HepG2 (cell line): ENCODE measurements at regions not wholly inside any gene's neighbourhood (a gene's known extent, or its start where the extent isn't known, plus 50 kb on each side); places are given as distances from the start of the nearest gene placed in this dataset.

Experiments
- ARNT ChIP-seq: fragments of 450-650 bp; IDR thresholded peaks from 2 replicates; pipeline ENCODE4 v1.6.1; 2017
- BRCA1 ChIP-seq: sonication (generic); formaldehyde crosslinking; IDR thresholded peaks from 2 replicates; pipeline ENCODE4 v1.4.0; 2020; ENCODE audit warnings: missing genetic modification reagents
- DNMT3B ChIP-seq: conservative IDR thresholded peaks from 2 replicates; pipeline ENCODE4 v1.6.1; 2016; ENCODE audit warnings: missing biosample characterization, control low read depth
- ELF3 ChIP-seq: IDR thresholded peaks from 2 replicates; pipeline ENCODE4 v1.6.1; 2016; ENCODE audit warnings: missing genetic modification reagents, missing compliant biosample characterization
- FOSL2 ChIP-seq: sonication (generic); formaldehyde crosslinking; IDR thresholded peaks from 2 replicates; pipeline ENCODE4 v1.4.0; 2020; ENCODE audit warnings: missing genetic modification reagents
- FOXK1 ChIP-seq: sonication (generic); formaldehyde crosslinking; IDR thresholded peaks from 2 replicates; pipeline ENCODE4 v1.4.0; 2020; ENCODE audit warnings: low read depth, missing genetic modification reagents, borderline replicate concordance
- FOXM1 ChIP-seq: sonication (generic); formaldehyde crosslinking; IDR thresholded peaks from 2 replicates; pipeline ENCODE4 v1.5.0; 2020; ENCODE audit warnings: missing genetic modification reagents
- HDAC2 ChIP-seq: sonication (generic); formaldehyde crosslinking; IDR thresholded peaks from 2 replicates; pipeline ENCODE4 v1.4.0; 2020; ENCODE audit warnings: missing genetic modification reagents
- HOXD1 ChIP-seq: sonication (generic); formaldehyde crosslinking; IDR thresholded peaks from 2 replicates; pipeline ENCODE4 v1.5.0; 2020; ENCODE audit warnings: missing genetic modification reagents
- KLF6 ChIP-seq: IDR thresholded peaks from 2 replicates; pipeline ENCODE4 v1.8.0; 2016; ENCODE audit warnings: missing biosample characterization, missing genetic modification reagents
- NFATC3 ChIP-seq: sonication (generic); formaldehyde crosslinking; IDR thresholded peaks from 2 replicates; pipeline ENCODE4 v1.5.1; 2020; ENCODE audit warnings: mild to moderate bottlenecking, missing genetic modification reagents
- NFE2L2 ChIP-seq: fragments of 150-350 bp; IDR thresholded peaks from 2 replicates; pipeline ENCODE4 v1.6.1; 2014; ENCODE audit warnings: low read length
- ONECUT2 ChIP-seq: sonication (generic); formaldehyde crosslinking; IDR thresholded peaks from 2 replicates; pipeline ENCODE4 v1.4.0; 2020; ENCODE audit warnings: missing genetic modification reagents
- PRMT3 ChIP-seq: sonication (generic); formaldehyde crosslinking; IDR thresholded peaks from 2 replicates; pipeline ENCODE4 v1.8.1; 2022; ENCODE audit warnings: low read depth, mild to moderate bottlenecking, moderate library complexity, missing genetic modification reagents, borderline replicate concordance
- REST ChIP-seq, 2 experiments: IDR thresholded peaks; 2 replicates each; pipeline ENCODE4 v1.6.1; 2011 to 2012; ENCODE audit warnings: low read length in 2 of 2, borderline replicate concordance in 1 of 2, low read depth in 1 of 2, mild to moderate bottlenecking in 1 of 2, moderate library complexity in 1 of 2
- SALL1 ChIP-seq: sonication (generic); formaldehyde crosslinking; IDR thresholded peaks from 2 replicates; pipeline ENCODE4 v1.8.0; 2022; ENCODE audit warnings: mild to moderate bottlenecking, missing genetic modification reagents
- SOX5 ChIP-seq: IDR thresholded peaks from 2 replicates; pipeline ENCODE4 v1.6.1; 2016; ENCODE audit warnings: borderline replicate concordance
- SSRP1 ChIP-seq: IDR thresholded peaks from 2 replicates; pipeline ENCODE4 v1.6.1; 2016; ENCODE audit warnings: control low read depth
- TBX3 ChIP-seq: fragments of 450-650 bp; IDR thresholded peaks from 2 replicates; pipeline ENCODE4 v1.6.1; 2017; ENCODE audit warnings: antibody characterized with exemption, mild to moderate bottlenecking, inconsistent platforms, borderline replicate concordance
- TERF1 ChIP-seq: sonication (generic); formaldehyde crosslinking; IDR thresholded peaks from 2 replicates; pipeline ENCODE4 v1.8.0; 2022; ENCODE audit warnings: mild to moderate bottlenecking, missing genetic modification reagents, moderate library complexity
- TIGD3 ChIP-seq: sonication (generic); formaldehyde crosslinking; IDR thresholded peaks from 2 replicates; pipeline ENCODE4 v1.5.1; 2020; ENCODE audit warnings: mild to moderate bottlenecking, missing genetic modification reagents, borderline replicate concordance
- ZFP1 ChIP-seq: IDR thresholded peaks from 2 replicates; pipeline ENCODE4 v1.6.1; 2016
- ZFX ChIP-seq: sonication (generic); formaldehyde crosslinking; IDR thresholded peaks from 2 replicates; pipeline ENCODE4 v1.4.0; 2020; ENCODE audit warnings: mild to moderate bottlenecking, low read depth, missing genetic modification reagents, moderate library complexity
- ZNF331 ChIP-seq: sonication (generic); formaldehyde crosslinking; IDR thresholded peaks from 2 replicates; pipeline ENCODE4 v1.4.0; 2020; ENCODE audit warnings: missing genetic modification reagents
- ZNF644 ChIP-seq: IDR thresholded peaks from 2 replicates; pipeline ENCODE4 v1.6.1; 2016; ENCODE audit warnings: low read depth
- ZNF792 ChIP-seq: IDR thresholded peaks from 2 replicates; pipeline ENCODE4 v1.6.1; 2016
- ZSCAN21 ChIP-seq: sonication (generic); formaldehyde crosslinking; IDR thresholded peaks from 2 replicates; pipeline ENCODE4 v1.8.0; 2022; ENCODE audit warnings: mild to moderate bottlenecking, missing genetic modification reagents, moderate library complexity, borderline replicate concordance
- ZSCAN9 ChIP-seq: IDR thresholded peaks from 2 replicates; pipeline ENCODE4 v1.6.1; 2016; ENCODE audit warnings: borderline replicate concordance

- TF ChIP-seq NFATC3 (CRISPR knock-in tag) (no peak), ZFX (CRISPR knock-in tag) (no peak), ZNF792 (CRISPR knock-in tag) (0 out of 2 replicates have a peak, but pooled peaks have one; percentile 49), ZFP1 (CRISPR knock-in tag) (no peak), DNMT3B (CRISPR knock-in tag) (0 out of 2 replicates have a peak, but pooled peaks have one; percentile 69), ELF3 (CRISPR knock-in tag) (0 out of 2 replicates have a peak, but pooled peaks have one; percentile 30), BRCA1 (0 out of 2 replicates have a peak, but pooled peaks have one; percentile 55), ZNF331 (CRISPR knock-in tag) (peak; percentile 31; the same call in 1 of the 2 replicates), HOXD1 (CRISPR knock-in tag) (0 out of 2 replicates have a peak, but pooled peaks have one; percentile 59), PRMT3 (CRISPR knock-in tag) (0 out of 2 replicates have a peak, but pooled peaks have one; percentile 42), HDAC2 (CRISPR knock-in tag) (peak; percentile 16; the same call in 1 of the 2 replicates), ZNF644 (CRISPR knock-in tag) (peak; percentile 46; the same call in 1 of the 2 replicates), ONECUT2 (CRISPR knock-in tag) (0 out of 2 replicates have a peak, but pooled peaks have one; percentile 19), FOXK1 (peak; percentile 19; the same call in 1 of the 2 replicates), ZSCAN9 (CRISPR knock-in tag) (0 out of 2 replicates have a peak, but pooled peaks have one; percentile 43), REST (IDR thresholded peaks at IDR 0.05; ENCODE audit: borderline replicate concordance in 1 of 2, low read depth in 1 of 2, low read length in 2 of 2) (peak; percentile 89 to 98), KLF6 (CRISPR knock-in tag) (0 out of 2 replicates have a peak, but pooled peaks have one; percentile 38), TBX3 (no peak), TERF1 (CRISPR knock-in tag) (no peak), NFE2L2 (no peak), SSRP1 (CRISPR knock-in tag) (no peak), ARNT (no peak), SOX5 (CRISPR knock-in tag) (no peak), TIGD3 (CRISPR knock-in tag) (no peak), SALL1 (peak; percentile 37; the same call in 1 of the 2 replicates), FOXM1 (CRISPR knock-in tag) (no peak), FOSL2 (CRISPR knock-in tag) (0 out of 2 replicates have a peak, but pooled peaks have one; percentile 5), ZSCAN21 (0 out of 2 replicates have a peak, but pooled peaks have one; percentile 31)
Observed at GRCh38 chr3:14598143-14598569, 53.4 kb upstream of the CCDC174 start (continued).
